Fibroblast of lung (primary cell): ENCODE measurements at regions not wholly inside any gene's neighbourhood (a gene's known extent, or its start where the extent isn't known, plus 50 kb on each side); places are given as distances from the start of the nearest gene placed in this dataset.

ENCODE experiments used
- DNase-seq, 2 donors: peaks; one replicate each; pipeline versions ENCODE4 v3.0.0 to v3.0.0-alpha.2; 2010; ENCODE audit warnings: low read depth in 2 of 2
- H2AFZ ChIP-seq: 2 replicates; pipeline ENCODE4 v1.5.1; 2012; ENCODE audit warnings: low read length, control low read depth, inconsistent platforms
- H3K27ac ChIP-seq: 2 replicates; pipeline ENCODE4 v1.5.1; 2011; ENCODE audit warnings: low read length, control low read depth; ENCODE audit not compliant: insufficient read depth
- H3K27me3 ChIP-seq: 2 replicates; pipeline ENCODE4 v1.5.1; 2011; ENCODE audit warnings: mild to moderate bottlenecking, low read length; ENCODE audit not compliant: control insufficient read depth, insufficient read depth
- H3K36me3 ChIP-seq: 2 replicates; pipeline ENCODE4 v1.5.1; 2011; ENCODE audit warnings: low read length; ENCODE audit not compliant: control insufficient read depth, insufficient read depth
- H3K4me1 ChIP-seq: 2 replicates; pipeline ENCODE4 v1.5.1; 2011; ENCODE audit warnings: low read length; ENCODE audit not compliant: control insufficient read depth, insufficient read depth; ENCODE audit errors: extremely low read depth
- H3K4me2 ChIP-seq: 2 replicates; pipeline ENCODE4 v1.5.1; 2011; ENCODE audit warnings: low read length, control low read depth; ENCODE audit not compliant: insufficient read depth; ENCODE audit errors: extremely low read depth
- H3K4me3 ChIP-seq, 4 experiments: fragments of 200-600 bp in 1 of 4; sonication (generic) in 1 of 4; replicated peaks in 1 of 4; 2 replicates each; pipeline ENCODE4 v1.5.1; 2011 to 2016; ENCODE audit warnings: low read length in 4 of 4, low read depth in 3 of 4, mild to moderate bottlenecking in 3 of 4, control low read depth in 2 of 4, inconsistent platforms in 1 of 4, mixed read lengths in 1 of 4; ENCODE audit not compliant: insufficient read depth in 1 of 4; ENCODE audit errors: control extremely low read depth in 1 of 4
- H3K79me2 ChIP-seq: 2 replicates; pipeline ENCODE4 v1.5.1; 2012; ENCODE audit warnings: mild to moderate bottlenecking, low read length, inconsistent platforms; ENCODE audit not compliant: control insufficient read depth, insufficient read depth
- H3K9ac ChIP-seq: 2 replicates; pipeline ENCODE4 v1.5.1; 2011; ENCODE audit warnings: mild to moderate bottlenecking, low read length, control low read depth; ENCODE audit not compliant: insufficient read depth
- H3K9me3 ChIP-seq: 2 replicates; pipeline ENCODE4 v1.5.1; 2012; ENCODE audit warnings: low read depth, low read length; ENCODE audit not compliant: control insufficient read depth, insufficient read depth
- H4K20me1 ChIP-seq: 2 replicates; pipeline ENCODE4 v1.5.1; 2011; ENCODE audit warnings: low read length; ENCODE audit not compliant: control insufficient read depth, insufficient read depth; ENCODE audit errors: extremely low read depth
- CTCF ChIP-seq, 2 donors: IDR thresholded peaks in 1 of 2; conservative IDR thresholded peaks in 1 of 2; 1 replicate in 1 of 2; 2 replicates in 1 of 2; pipeline ENCODE4 v1.5.1; 2011 to 2012; ENCODE audit warnings: low read length in 2 of 2, control low read depth in 1 of 2, inconsistent platforms in 1 of 2, low read depth in 1 of 2, mild to moderate bottlenecking in 1 of 2
- EZH2 ChIP-seq: IDR thresholded peaks from 2 replicates; pipeline ENCODE4 v1.5.1; 2012; ENCODE audit warnings: low read length, control low read depth, mild to moderate bottlenecking; ENCODE audit errors: missing control alignments

DNA sequence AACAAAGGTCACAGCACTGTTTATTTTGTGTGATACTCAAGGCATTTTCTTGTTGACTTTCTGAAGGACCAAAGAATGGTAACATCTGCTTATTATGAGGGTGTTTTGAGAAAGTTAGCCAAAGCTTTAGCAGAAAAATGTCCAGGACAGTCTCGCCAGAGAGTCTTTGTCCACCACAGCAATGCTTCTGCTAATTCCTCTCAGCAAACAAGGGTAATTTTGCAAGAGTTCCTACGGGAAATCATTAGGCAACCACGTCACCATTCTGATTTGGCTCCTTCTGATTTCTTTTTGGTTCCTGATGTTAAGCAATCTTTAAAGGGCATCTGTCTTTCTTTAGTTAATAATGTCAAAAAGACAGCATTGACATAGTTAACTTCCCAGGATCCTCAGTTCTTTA is 639.3 kb upstream of the STEAP1 start:
- H3K4me2 ChIP-seq, result no peak overlapping the region
- H3K27ac ChIP-seq, result no peak overlapping the region
- no peaks in the 10 kb centered on the region for H3K4me1 ChIP-seq
- DNase-seq, result no peak
- no peak overlapping the region for H3K4me3 ChIP-seq
- no peaks in the 10 kb centered on the region for H3K36me3 ChIP-seq
- no peaks in the 10 kb centered on the region for H3K27me3 ChIP-seq
- H3K9me3 ChIP-seq, result no peaks in the 10 kb centered on the region
- H2AFZ ChIP-seq, result no peak overlapping the region
- no peaks in the 10 kb centered on the region for H4K20me1 ChIP-seq
- H3K9ac ChIP-seq, result no peak overlapping the region
- TF ChIP-seq EZH2 (no peak), CTCF (conservative IDR thresholded peaks at IDR 0.05 in 1 of 2, IDR thresholded peaks at IDR 0.05 in 1 of 2; ENCODE audit: low read depth in 1 of 2, low read length in 2 of 2) (no peak)
- no peaks in the 10 kb centered on the region for H3K79me2 ChIP-seq

DNA sequence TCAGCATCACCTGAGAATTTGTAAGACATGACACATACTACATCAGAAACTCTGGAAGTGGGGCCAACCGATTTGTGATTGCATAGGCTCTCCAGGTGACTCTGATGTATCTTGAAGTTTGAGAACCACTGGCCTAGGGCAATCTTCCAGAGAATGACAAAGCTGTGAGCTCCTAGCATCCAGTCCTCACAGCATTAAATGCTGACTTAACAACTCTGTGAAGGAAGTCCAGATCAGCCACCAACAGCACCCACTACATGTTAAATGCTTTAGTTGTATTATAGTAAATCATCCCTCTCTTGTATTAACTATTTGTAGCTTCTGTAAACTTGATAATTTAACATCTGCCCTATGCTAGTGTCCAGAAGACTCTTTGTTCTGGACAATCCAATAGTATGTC is 636.5 kb upstream of the STEAP1 start:
- Histone ChIP-seq H3K36me3 (no peaks in the 10 kb centered on the region), H3K4me1 (no peaks in the 10 kb centered on the region), H3K27ac (no peak overlapping the region), H4K20me1 (no peaks in the 10 kb centered on the region), H3K79me2 (no peaks in the 10 kb centered on the region), H3K9ac (no peak overlapping the region), H2AFZ (no peak overlapping the region), H3K4me2 (no peak overlapping the region), H3K4me3 (no peak overlapping the region), H3K27me3 (no peaks in the 10 kb centered on the region), H3K9me3 (no peaks in the 10 kb centered on the region)
- TF ChIP-seq EZH2, result no peak
- TF ChIP-seq CTCF (conservative IDR thresholded peaks at IDR 0.05 in 1 of 2, IDR thresholded peaks at IDR 0.05 in 1 of 2; ENCODE audit: low read depth in 1 of 2, low read length in 2 of 2), result no peak
- DNase-seq, result no peak

DNA sequence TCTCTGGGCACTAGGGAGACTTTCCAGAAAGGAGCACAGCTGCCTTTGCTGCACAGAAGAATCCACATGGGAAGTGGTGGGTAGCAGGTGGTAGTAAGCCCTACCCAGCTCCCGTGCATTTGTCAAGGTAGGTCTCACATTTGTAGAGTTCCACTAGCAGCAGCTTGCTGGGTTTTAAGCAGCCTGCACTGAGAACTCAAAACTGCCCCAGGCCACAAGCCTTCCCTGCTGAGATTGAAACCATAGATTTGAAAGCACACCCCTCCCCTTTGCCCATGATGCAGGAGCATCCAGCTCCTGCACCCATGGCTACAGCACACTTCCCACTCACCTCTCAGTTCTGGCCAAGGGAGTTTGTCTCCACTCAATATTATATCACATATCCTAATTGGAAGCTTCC is 604.5 kb upstream of the STEAP1 start:
- Histone ChIP-seq H3K27me3 (no peaks in the 10 kb centered on the region), H3K9ac (no peak overlapping the region), H3K4me1 (no peaks in the 10 kb centered on the region), H3K27ac (no peak overlapping the region), H3K36me3 (no peaks in the 10 kb centered on the region), H2AFZ (no peak overlapping the region), H4K20me1 (no peaks in the 10 kb centered on the region), H3K4me3 (no peak overlapping the region), H3K79me2 (no peaks in the 10 kb centered on the region), H3K4me2 (no peak overlapping the region), H3K9me3 (no peaks in the 10 kb centered on the region)
- no peak for DNase-seq
- TF ChIP-seq EZH2, result no peak
- no peak for TF ChIP-seq CTCF (conservative IDR thresholded peaks at IDR 0.05 in 1 of 2, IDR thresholded peaks at IDR 0.05 in 1 of 2; ENCODE audit: low read depth in 1 of 2, low read length in 2 of 2)
